ENCODE measurements at regions not wholly inside any gene's neighbourhood (a gene's known extent, or its start where the extent isn't known, plus 50 kb on each side); places are given as distances from the start of the nearest gene placed in this dataset.

DNA sequence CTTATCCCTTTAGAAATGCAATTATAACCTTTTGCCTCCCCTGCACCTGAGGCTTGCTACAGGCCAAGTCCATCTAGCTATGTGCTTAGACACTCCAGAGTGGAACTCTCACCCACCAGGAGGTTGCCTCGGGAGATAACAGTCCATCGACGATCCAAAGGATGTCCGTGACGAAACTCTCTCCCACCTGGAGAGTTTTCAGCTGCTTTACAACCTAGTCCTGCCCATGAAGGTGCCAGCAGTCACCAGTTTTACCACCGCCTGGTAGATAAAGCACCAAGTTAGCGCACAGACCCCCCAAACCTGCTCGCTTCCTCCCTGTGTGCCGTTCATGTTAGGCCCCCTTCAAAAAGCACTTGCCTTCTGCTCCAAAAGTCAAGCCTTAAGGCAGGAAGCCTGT is 53.1 kb upstream of the SHISAL1 start:
- TF ChIP-seq EZH2 (IDR thresholded peaks at IDR 0.05; ENCODE audit: borderline replicate concordance, control insufficient read depth, low read depth, low read length) = no peak
- TF ChIP-seq MEF2A (IDR thresholded peaks at IDR 0.05; ENCODE audit: insufficient read depth, low read depth, low read length) = no peak
- TF ChIP-seq CREM (IDR thresholded peaks at IDR 0.05; ENCODE audit: low read depth) = no peak
- TF ChIP-seq, protein P1, sequence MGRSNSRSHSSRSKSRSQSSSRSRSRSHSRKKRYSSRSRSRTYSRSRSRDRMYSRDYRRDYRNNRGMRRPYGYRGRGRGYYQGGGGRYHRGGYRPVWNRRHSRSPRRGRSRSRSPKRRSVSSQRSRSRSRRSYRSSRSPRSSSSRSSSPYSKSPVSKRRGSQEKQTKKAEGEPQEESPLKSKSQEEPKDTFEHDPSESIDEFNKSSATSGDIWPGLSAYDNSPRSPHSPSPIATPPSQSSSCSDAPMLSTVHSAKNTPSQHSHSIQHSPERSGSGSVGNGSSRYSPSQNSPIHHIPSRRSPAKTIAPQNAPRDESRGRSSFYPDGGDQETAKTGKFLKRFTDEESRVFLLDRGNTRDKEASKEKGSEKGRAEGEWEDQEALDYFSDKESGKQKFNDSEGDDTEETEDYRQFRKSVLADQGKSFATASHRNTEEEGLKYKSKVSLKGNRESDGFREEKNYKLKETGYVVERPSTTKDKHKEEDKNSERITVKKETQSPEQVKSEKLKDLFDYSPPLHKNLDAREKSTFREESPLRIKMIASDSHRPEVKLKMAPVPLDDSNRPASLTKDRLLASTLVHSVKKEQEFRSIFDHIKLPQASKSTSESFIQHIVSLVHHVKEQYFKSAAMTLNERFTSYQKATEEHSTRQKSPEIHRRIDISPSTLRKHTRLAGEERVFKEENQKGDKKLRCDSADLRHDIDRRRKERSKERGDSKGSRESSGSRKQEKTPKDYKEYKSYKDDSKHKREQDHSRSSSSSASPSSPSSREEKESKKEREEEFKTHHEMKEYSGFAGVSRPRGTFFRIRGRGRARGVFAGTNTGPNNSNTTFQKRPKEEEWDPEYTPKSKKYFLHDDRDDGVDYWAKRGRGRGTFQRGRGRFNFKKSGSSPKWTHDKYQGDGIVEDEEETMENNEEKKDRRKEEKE (IDR thresholded peaks at IDR 0.05) = no peak
- TF ChIP-seq, protein P2, sequence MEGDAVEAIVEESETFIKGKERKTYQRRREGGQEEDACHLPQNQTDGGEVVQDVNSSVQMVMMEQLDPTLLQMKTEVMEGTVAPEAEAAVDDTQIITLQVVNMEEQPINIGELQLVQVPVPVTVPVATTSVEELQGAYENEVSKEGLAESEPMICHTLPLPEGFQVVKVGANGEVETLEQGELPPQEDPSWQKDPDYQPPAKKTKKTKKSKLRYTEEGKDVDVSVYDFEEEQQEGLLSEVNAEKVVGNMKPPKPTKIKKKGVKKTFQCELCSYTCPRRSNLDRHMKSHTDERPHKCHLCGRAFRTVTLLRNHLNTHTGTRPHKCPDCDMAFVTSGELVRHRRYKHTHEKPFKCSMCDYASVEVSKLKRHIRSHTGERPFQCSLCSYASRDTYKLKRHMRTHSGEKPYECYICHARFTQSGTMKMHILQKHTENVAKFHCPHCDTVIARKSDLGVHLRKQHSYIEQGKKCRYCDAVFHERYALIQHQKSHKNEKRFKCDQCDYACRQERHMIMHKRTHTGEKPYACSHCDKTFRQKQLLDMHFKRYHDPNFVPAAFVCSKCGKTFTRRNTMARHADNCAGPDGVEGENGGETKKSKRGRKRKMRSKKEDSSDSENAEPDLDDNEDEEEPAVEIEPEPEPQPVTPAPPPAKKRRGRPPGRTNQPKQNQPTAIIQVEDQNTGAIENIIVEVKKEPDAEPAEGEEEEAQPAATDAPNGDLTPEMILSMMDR (IDR thresholded peaks at IDR 0.05 in 2 of 3, conservative IDR thresholded peaks at IDR 0.05 in 1 of 3; ENCODE audit: control insufficient read depth in 2 of 3, extremely low read depth in 1 of 3, insufficient read depth in 1 of 3, low read depth in 3 of 3, low read length in 3 of 3) = no peak
- no peak for TF ChIP-seq POLR2AphosphoS2 (IDR thresholded peaks at IDR 0.05; ENCODE audit: low read depth, low read length)
- TF ChIP-seq, protein P3, sequence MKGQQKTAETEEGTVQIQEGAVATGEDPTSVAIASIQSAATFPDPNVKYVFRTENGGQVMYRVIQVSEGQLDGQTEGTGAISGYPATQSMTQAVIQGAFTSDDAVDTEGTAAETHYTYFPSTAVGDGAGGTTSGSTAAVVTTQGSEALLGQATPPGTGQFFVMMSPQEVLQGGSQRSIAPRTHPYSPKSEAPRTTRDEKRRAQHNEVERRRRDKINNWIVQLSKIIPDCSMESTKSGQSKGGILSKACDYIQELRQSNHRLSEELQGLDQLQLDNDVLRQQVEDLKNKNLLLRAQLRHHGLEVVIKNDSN (IDR thresholded peaks at IDR 0.05; ENCODE audit: borderline replicate concordance, extremely low read length, insufficient read depth, low read depth, low read length) = no peak
- TF ChIP-seq, protein P4, sequence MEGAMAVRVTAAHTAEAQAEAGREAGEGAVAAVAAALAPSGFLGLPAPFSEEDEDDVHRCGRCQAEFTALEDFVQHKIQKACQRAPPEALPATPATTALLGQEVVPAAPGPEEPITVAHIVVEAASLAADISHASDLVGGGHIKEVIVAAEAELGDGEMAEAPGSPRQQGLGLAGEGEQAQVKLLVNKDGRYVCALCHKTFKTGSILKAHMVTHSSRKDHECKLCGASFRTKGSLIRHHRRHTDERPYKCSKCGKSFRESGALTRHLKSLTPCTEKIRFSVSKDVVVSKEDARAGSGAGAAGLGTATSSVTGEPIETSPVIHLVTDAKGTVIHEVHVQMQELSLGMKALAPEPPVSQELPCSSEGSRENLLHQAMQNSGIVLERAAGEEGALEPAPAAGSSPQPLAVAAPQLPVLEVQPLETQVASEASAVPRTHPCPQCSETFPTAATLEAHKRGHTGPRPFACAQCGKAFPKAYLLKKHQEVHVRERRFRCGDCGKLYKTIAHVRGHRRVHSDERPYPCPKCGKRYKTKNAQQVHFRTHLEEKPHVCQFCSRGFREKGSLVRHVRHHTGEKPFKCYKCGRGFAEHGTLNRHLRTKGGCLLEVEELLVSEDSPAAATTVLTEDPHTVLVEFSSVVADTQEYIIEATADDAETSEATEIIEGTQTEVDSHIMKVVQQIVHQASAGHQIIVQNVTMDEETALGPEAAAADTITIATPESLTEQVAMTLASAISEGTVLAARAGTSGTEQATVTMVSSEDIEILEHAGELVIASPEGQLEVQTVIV (IDR thresholded peaks at IDR 0.05; ENCODE audit: borderline replicate concordance, partially characterized antibody) = no peak
- no peak for TF ChIP-seq POLR2A (IDR thresholded peaks at IDR 0.05; ENCODE audit: low read depth, low read length)
- TF ChIP-seq SP1 (IDR thresholded peaks at IDR 0.05; ENCODE audit: low read depth, low read length) = no peak
- TF ChIP-seq CEBPB (IDR thresholded peaks at IDR 0.05; ENCODE audit: borderline replicate concordance in 1 of 2, low read depth in 2 of 2, low read length in 2 of 2) = no peak

Data from GM12878 (cell line).